GM23338 (cell line): ENCODE measurements at regions not wholly inside any gene's neighbourhood (a gene's known extent, or its start where the extent isn't known, plus 50 kb on each side); places are given as distances from the start of the nearest gene placed in this dataset.

Source experiments
- CREB1 ChIP-seq: fragments of 250-450 bp; sonication (Bioruptor Pico); IDR thresholded peaks from 2 replicates; pipeline ENCODE4 v1.5.0; 2020; ENCODE audit warnings: low read depth, mild to moderate bottlenecking, moderate library complexity
- EZH2 ChIP-seq: fragments of 200-600 bp; sonication (generic); IDR thresholded peaks from one replicate; pipeline ENCODE4 v1.8.0; 2017; ENCODE audit warnings: antibody characterized with exemption, mild to moderate bottlenecking, low read depth; ENCODE audit not compliant: unreplicated experiment
- EZH2phosphoT487 ChIP-seq: fragments of 200-600 bp; sonication (generic); IDR thresholded peaks from one replicate; pipeline ENCODE4 v1.8.1; 2018; ENCODE audit warnings: antibody characterized with exemption; ENCODE audit not compliant: unreplicated experiment
- JUNB ChIP-seq: IDR thresholded peaks from one replicate; pipeline ENCODE4 v1.6.1; 2016; ENCODE audit warnings: antibody characterized with exemption; ENCODE audit not compliant: unreplicated experiment
- POLR2AphosphoS5 ChIP-seq: IDR thresholded peaks from 2 replicates; pipeline ENCODE4 v1.6.1; 2016; ENCODE audit warnings: antibody characterized with exemption, low read depth
- REST ChIP-seq: IDR thresholded peaks from one replicate; pipeline ENCODE4 v1.6.1; 2018; ENCODE audit warnings: antibody characterized with exemption; ENCODE audit not compliant: unreplicated experiment
- ZNF114 ChIP-seq: fragments of 250-450 bp; sonication (Bioruptor Pico); IDR thresholded peaks from 2 replicates; pipeline ENCODE4 v1.5.0; 2020; ENCODE audit warnings: mild to moderate bottlenecking, moderate library complexity
- ZNF331 ChIP-seq: fragments of 250-450 bp; sonication (Bioruptor Pico); IDR thresholded peaks from 2 replicates; pipeline ENCODE4 v1.5.0; 2020; ENCODE audit warnings: low read depth, mild to moderate bottlenecking, moderate library complexity
- ZNF462 ChIP-seq: fragments of 250-450 bp; sonication (Bioruptor Pico); IDR thresholded peaks from 2 replicates; pipeline ENCODE4 v1.5.0; 2020; ENCODE audit warnings: mild to moderate bottlenecking, moderate library complexity
- TF ChIP-seq, protein P1 (sequence below), 2 experiments: fragments of 200-600 bp in 1 of 2; sonication (generic) in 1 of 2; conservative IDR thresholded peaks; 2 replicates each; pipeline versions ENCODE4 v1.5.1 to v1.6.1; 2016 to 2017; ENCODE audit warnings: antibody characterized with exemption in 2 of 2, low read depth in 2 of 2, mild to moderate bottlenecking in 2 of 2, moderate library complexity in 1 of 2

- TF ChIP-seq, protein P1, sequence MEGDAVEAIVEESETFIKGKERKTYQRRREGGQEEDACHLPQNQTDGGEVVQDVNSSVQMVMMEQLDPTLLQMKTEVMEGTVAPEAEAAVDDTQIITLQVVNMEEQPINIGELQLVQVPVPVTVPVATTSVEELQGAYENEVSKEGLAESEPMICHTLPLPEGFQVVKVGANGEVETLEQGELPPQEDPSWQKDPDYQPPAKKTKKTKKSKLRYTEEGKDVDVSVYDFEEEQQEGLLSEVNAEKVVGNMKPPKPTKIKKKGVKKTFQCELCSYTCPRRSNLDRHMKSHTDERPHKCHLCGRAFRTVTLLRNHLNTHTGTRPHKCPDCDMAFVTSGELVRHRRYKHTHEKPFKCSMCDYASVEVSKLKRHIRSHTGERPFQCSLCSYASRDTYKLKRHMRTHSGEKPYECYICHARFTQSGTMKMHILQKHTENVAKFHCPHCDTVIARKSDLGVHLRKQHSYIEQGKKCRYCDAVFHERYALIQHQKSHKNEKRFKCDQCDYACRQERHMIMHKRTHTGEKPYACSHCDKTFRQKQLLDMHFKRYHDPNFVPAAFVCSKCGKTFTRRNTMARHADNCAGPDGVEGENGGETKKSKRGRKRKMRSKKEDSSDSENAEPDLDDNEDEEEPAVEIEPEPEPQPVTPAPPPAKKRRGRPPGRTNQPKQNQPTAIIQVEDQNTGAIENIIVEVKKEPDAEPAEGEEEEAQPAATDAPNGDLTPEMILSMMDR (conservative IDR thresholded peaks at IDR 0.05; ENCODE audit: low read depth in 2 of 2) = no peak
- TF ChIP-seq POLR2AphosphoS5 (no peak), EZH2 (no peak), REST (no peak), JUNB (no peak), ZNF462 (no peak), CREB1 (CRISPR knock-in tag) (no peak), EZH2phosphoT487 (no peak), ZNF114 (no peak), ZNF331 (CRISPR knock-in tag) (no peak)
Observed at GRCh38 chr9:23394189-23394588, 431.9 kb downstream of the ELAVL2 start.
